Esophagus muscularis mucosa (tissue), 3 donors: ENCODE measurements at regions not wholly inside any gene's neighbourhood (a gene's known extent, or its start where the extent isn't known, plus 50 kb on each side); places are given as distances from the start of the nearest gene placed in this dataset.

Experiments used
- EP300 ChIP-seq: sonication (generic); formaldehyde crosslinking; IDR thresholded peaks from one replicate; pipeline ENCODE4 v1.6.1; 2017; ENCODE audit warnings: antibody characterized with exemption
- POLR2A ChIP-seq: fragments of 450-650 bp; IDR thresholded peaks from one replicate; pipeline ENCODE4 v1.6.1; 2017; ENCODE audit warnings: antibody characterized with exemption, moderate library complexity, mild to moderate bottlenecking, low read depth
- POLR2AphosphoS5 ChIP-seq, 2 donors: sonication (generic); formaldehyde crosslinking; IDR thresholded peaks; one replicate each; pipeline ENCODE4 v1.6.1; 2017; ENCODE audit warnings: antibody characterized with exemption in 2 of 2

DNA sequence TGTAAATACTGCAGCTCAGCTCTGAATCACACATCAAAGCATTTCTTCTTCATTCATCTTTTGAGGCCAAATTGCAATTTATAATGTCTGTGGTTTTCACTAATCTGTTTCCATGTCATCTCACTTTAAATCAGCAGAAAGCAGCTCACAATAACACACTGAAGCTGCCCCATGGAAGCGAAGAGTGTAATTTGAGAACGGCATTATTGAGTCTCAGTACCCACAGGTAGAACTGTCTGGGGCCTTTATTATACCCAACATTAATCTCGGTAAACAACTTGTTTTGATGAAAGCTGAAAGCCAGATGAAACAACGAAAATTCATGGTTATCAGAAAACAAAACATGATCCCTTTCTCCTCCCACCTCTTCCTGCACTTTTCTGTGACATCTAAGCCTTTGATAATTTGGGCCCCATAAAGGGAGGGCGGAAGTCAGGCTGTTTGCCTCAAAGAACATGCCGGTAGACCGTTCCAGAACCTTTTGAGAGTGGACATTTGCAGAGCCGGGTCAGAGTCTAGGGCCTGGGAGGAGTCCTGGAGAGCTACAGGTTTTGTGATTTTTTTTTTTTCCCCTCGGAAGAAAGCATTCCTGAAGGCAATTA lies 68.2 kb upstream of the SESN3 start:
- TF ChIP-seq EP300 (no peak), POLR2AphosphoS5 (IDR thresholded peaks at IDR 0.05) (no peak), POLR2A (no peak)
